HEK293 (cell line): ENCODE measurements at regions not wholly inside any gene's neighbourhood (a gene's known extent, or its start where the extent isn't known, plus 50 kb on each side); places are given as distances from the start of the nearest gene placed in this dataset.
"Not testable (repeated sequence)": the region's sequence is repeated elsewhere in the genome, so short reads cannot be mapped to it uniquely, and the experiment has no call there.

Experiments
- SP2 ChIP-seq: fragments of 450-650 bp; formaldehyde crosslinking; IDR thresholded peaks from 2 replicates; pipeline ENCODE4 v1.5.1; 2016; ENCODE audit warnings: missing biosample characterization, missing genetic modification characterization
- ZBTB1 ChIP-seq: fragments of 450-650 bp; formaldehyde crosslinking; IDR thresholded peaks from 2 replicates; pipeline ENCODE4 v1.5.1; 2016; ENCODE audit warnings: missing biosample characterization, missing genetic modification characterization
- ZEB2 ChIP-seq: fragments of 450-650 bp; formaldehyde crosslinking; IDR thresholded peaks from 2 replicates; pipeline ENCODE4 v1.5.1; 2016; ENCODE audit warnings: missing biosample characterization, missing genetic modification characterization
- ZNF621 ChIP-seq: fragments of 450-650 bp; formaldehyde crosslinking; IDR thresholded peaks from 2 replicates; pipeline ENCODE4 v1.5.1; 2017; ENCODE audit warnings: missing biosample characterization, missing genetic modification characterization
- TF ChIP-seq, protein P1 (sequence below): fragments of 450-650 bp; formaldehyde crosslinking; IDR thresholded peaks from 2 replicates; pipeline ENCODE4 v1.5.1; 2016; ENCODE audit warnings: missing biosample characterization, missing genetic modification characterization
- TF ChIP-seq, protein P2 (sequence below): fragments of 450-650 bp; formaldehyde crosslinking; IDR thresholded peaks from 2 replicates; pipeline ENCODE4 v1.5.1; 2016; ENCODE audit warnings: missing biosample characterization, missing genetic modification characterization
- TF ChIP-seq, protein P3 (sequence below): fragments of 450-650 bp; formaldehyde crosslinking; IDR thresholded peaks from 2 replicates; pipeline ENCODE4 v1.5.1; 2016; ENCODE audit warnings: missing biosample characterization, missing genetic modification characterization

DNA sequence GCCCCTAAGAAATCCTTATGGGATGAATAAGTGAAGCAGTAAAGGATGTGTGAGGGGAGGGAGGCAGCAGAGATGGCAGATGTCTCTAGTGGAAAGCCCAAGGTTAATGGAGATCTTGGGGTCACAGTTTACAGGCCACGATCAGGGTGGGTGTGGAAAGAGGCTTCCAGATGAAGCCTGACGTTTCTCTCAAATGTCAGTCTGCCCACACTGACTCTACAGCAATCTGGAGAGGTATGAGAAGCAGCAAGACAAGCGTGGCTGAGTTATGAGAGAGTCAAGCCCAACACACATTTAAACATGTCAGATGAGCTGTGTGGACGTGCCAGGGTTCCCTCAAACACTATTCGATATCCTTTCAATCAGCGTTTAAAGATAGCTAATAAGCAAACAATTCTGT, 308.2 kb downstream of the BCL2L11 start:
- TF ChIP-seq, protein P1, sequence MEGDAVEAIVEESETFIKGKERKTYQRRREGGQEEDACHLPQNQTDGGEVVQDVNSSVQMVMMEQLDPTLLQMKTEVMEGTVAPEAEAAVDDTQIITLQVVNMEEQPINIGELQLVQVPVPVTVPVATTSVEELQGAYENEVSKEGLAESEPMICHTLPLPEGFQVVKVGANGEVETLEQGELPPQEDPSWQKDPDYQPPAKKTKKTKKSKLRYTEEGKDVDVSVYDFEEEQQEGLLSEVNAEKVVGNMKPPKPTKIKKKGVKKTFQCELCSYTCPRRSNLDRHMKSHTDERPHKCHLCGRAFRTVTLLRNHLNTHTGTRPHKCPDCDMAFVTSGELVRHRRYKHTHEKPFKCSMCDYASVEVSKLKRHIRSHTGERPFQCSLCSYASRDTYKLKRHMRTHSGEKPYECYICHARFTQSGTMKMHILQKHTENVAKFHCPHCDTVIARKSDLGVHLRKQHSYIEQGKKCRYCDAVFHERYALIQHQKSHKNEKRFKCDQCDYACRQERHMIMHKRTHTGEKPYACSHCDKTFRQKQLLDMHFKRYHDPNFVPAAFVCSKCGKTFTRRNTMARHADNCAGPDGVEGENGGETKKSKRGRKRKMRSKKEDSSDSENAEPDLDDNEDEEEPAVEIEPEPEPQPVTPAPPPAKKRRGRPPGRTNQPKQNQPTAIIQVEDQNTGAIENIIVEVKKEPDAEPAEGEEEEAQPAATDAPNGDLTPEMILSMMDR (tag by site-specific recombination) = not testable (repeated sequence)
- TF ChIP-seq, protein P2, sequence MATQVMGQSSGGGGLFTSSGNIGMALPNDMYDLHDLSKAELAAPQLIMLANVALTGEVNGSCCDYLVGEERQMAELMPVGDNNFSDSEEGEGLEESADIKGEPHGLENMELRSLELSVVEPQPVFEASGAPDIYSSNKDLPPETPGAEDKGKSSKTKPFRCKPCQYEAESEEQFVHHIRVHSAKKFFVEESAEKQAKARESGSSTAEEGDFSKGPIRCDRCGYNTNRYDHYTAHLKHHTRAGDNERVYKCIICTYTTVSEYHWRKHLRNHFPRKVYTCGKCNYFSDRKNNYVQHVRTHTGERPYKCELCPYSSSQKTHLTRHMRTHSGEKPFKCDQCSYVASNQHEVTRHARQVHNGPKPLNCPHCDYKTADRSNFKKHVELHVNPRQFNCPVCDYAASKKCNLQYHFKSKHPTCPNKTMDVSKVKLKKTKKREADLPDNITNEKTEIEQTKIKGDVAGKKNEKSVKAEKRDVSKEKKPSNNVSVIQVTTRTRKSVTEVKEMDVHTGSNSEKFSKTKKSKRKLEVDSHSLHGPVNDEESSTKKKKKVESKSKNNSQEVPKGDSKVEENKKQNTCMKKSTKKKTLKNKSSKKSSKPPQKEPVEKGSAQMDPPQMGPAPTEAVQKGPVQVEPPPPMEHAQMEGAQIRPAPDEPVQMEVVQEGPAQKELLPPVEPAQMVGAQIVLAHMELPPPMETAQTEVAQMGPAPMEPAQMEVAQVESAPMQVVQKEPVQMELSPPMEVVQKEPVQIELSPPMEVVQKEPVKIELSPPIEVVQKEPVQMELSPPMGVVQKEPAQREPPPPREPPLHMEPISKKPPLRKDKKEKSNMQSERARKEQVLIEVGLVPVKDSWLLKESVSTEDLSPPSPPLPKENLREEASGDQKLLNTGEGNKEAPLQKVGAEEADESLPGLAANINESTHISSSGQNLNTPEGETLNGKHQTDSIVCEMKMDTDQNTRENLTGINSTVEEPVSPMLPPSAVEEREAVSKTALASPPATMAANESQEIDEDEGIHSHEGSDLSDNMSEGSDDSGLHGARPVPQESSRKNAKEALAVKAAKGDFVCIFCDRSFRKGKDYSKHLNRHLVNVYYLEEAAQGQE (tag by site-specific recombination) = not testable (repeated sequence)
- not testable (repeated sequence) for TF ChIP-seq ZBTB1 (tag by site-specific recombination); ZNF621; ZEB2 (tag by site-specific recombination); SP2 (tag by site-specific recombination)
- TF ChIP-seq, protein P3, sequence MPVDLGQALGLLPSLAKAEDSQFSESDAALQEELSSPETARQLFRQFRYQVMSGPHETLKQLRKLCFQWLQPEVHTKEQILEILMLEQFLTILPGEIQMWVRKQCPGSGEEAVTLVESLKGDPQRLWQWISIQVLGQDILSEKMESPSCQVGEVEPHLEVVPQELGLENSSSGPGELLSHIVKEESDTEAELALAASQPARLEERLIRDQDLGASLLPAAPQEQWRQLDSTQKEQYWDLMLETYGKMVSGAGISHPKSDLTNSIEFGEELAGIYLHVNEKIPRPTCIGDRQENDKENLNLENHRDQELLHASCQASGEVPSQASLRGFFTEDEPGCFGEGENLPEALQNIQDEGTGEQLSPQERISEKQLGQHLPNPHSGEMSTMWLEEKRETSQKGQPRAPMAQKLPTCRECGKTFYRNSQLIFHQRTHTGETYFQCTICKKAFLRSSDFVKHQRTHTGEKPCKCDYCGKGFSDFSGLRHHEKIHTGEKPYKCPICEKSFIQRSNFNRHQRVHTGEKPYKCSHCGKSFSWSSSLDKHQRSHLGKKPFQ = not testable (repeated sequence)
